OCI-LY1 (cell line): ENCODE measurements at regions not wholly inside any gene's neighbourhood (a gene's known extent, or its start where the extent isn't known, plus 50 kb on each side); places are given as distances from the start of the nearest gene placed in this dataset.

Source experiments
- H2AFZ ChIP-seq: fragments of 200-600 bp; sonication (generic), shearing (Covaris generic); 2 replicates; pipeline ENCODE4 v1.6.0; 2014; ENCODE audit warnings: antibody characterized with exemption, mild to moderate bottlenecking, low read length
- H3F3A ChIP-seq: fragments of 200-600 bp; sonication (generic), shearing (Covaris generic); 2 replicates; pipeline ENCODE4 v1.6.0; 2014; ENCODE audit warnings: mild to moderate bottlenecking, antibody characterized with exemption, low read length, moderate library complexity; ENCODE audit not compliant: insufficient read depth
- H3K27ac ChIP-seq: fragments of 200-600 bp; sonication (generic); 2 replicates; pipeline ENCODE4 v1.5.1; 2014; ENCODE audit warnings: low read length, mixed run types, mild to moderate bottlenecking, low read depth; ENCODE audit not compliant: poor library complexity, severe bottlenecking
- H3K27me3 ChIP-seq: fragments of 200-600 bp; sonication (generic); 2 replicates; pipeline ENCODE4 v1.6.0; 2014; ENCODE audit warnings: antibody characterized with exemption, mild to moderate bottlenecking, low read length, moderate library complexity; ENCODE audit not compliant: insufficient read depth
- H3K36me3 ChIP-seq: fragments of 200-600 bp; sonication (generic); 2 replicates; pipeline ENCODE4 v1.6.1; 2014; ENCODE audit warnings: mild to moderate bottlenecking, antibody characterized with exemption, low read length, moderate library complexity, mixed read lengths; ENCODE audit not compliant: insufficient read depth
- H3K4me1 ChIP-seq: fragments of 200-600 bp; sonication (generic); 2 replicates; pipeline ENCODE4 v1.5.1; 2014; ENCODE audit warnings: mild to moderate bottlenecking, low read length, moderate library complexity; ENCODE audit not compliant: insufficient read depth, severe bottlenecking
- H3K4me2 ChIP-seq: fragments of 200-600 bp; sonication (generic), shearing (Covaris generic); 2 replicates; pipeline ENCODE4 v1.6.1; 2014; ENCODE audit warnings: low read length
- H3K4me3 ChIP-seq: fragments of 200-600 bp; sonication (generic); 2 replicates; pipeline ENCODE4 v1.5.1; 2014; ENCODE audit warnings: low read length, low read depth, mild to moderate bottlenecking, mixed read lengths; ENCODE audit not compliant: poor library complexity, severe bottlenecking
- H3K79me2 ChIP-seq: fragments of 200-600 bp; shearing (Covaris generic); 2 replicates; pipeline ENCODE4 v1.6.1; 2016; ENCODE audit warnings: mixed run types, low read length, mixed read lengths; ENCODE audit not compliant: insufficient read depth
- H3K9ac ChIP-seq: fragments of 200-600 bp; sonication (generic), shearing (Covaris generic); 2 replicates; pipeline ENCODE4 v1.6.1; 2014; ENCODE audit warnings: mild to moderate bottlenecking, low read length, mixed read lengths
- H3K9me2 ChIP-seq: fragments of 200-600 bp; sonication (generic), shearing (Covaris generic); 2 replicates; pipeline ENCODE4 v1.6.1; 2014; ENCODE audit warnings: low read depth, mild to moderate bottlenecking, low read length, mixed read lengths
- H3K9me3 ChIP-seq: fragments of 200-600 bp; shearing (Covaris generic); 2 replicates; pipeline ENCODE4 v1.6.1; 2014; ENCODE audit warnings: low read length, mixed read lengths
- H4K20me1 ChIP-seq: fragments of 200-600 bp; sonication (generic), shearing (Covaris generic); 2 replicates; pipeline ENCODE4 v1.6.0; 2016; ENCODE audit warnings: mild to moderate bottlenecking, low read length; ENCODE audit not compliant: insufficient read depth
- EZH2 ChIP-seq: fragments of 200-600 bp; sonication (generic), shearing (Covaris generic); IDR thresholded peaks from 2 replicates; pipeline ENCODE4 v1.8.0; 2017; ENCODE audit warnings: borderline replicate concordance, mixed run types, mild to moderate bottlenecking, antibody characterized with exemption, low read length, moderate library complexity, mixed read lengths
- TF ChIP-seq, protein P1 (sequence below): fragments of 200-600 bp; sonication (generic), shearing (Covaris generic); IDR thresholded peaks from 2 replicates; pipeline ENCODE4 v1.5.1; 2017; ENCODE audit warnings: mild to moderate bottlenecking, antibody characterized with exemption, low read length, moderate library complexity, mixed read lengths

DNA sequence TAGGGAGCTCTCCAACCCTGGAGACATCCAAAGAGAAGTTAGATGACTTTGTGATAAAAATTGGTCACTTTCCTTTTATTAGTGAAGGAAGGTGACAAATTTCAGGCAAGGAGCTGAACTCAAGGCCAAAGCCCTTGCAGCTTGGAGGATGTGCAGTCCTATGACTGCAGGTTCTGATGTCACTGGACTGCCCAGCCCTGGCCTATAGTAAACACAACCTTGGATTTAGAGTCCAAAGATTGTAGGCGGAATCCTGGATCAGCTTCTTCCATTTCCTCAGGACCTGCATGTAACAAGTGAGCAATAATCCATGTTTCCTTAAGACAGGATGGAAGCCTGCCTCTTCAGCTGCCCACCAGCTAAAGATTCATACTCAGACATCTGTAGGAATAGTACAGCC, 169.3 kb upstream of the ZC3H12A start:
- Histone ChIP-seq H3K9me2 (no peaks in the 10 kb centered on the region), H3K36me3 (no peaks in the 10 kb centered on the region), H3K27me3 (no peaks in the 10 kb centered on the region; the same call in 1 of the 2 replicates), H2AFZ (no peak overlapping the region), H3K4me1 (no peaks in the 10 kb centered on the region), H3K9me3 (no peaks in the 10 kb centered on the region), H3K4me2 (no peak overlapping the region), H3K79me2 (no peaks in the 10 kb centered on the region), H3K4me3 (no peak overlapping the region), H3F3A (no peaks in the 10 kb centered on the region), H3K9ac (no peak overlapping the region), H3K27ac (no peak overlapping the region), H4K20me1 (no peaks in the 10 kb centered on the region)
- TF ChIP-seq, protein P1, sequence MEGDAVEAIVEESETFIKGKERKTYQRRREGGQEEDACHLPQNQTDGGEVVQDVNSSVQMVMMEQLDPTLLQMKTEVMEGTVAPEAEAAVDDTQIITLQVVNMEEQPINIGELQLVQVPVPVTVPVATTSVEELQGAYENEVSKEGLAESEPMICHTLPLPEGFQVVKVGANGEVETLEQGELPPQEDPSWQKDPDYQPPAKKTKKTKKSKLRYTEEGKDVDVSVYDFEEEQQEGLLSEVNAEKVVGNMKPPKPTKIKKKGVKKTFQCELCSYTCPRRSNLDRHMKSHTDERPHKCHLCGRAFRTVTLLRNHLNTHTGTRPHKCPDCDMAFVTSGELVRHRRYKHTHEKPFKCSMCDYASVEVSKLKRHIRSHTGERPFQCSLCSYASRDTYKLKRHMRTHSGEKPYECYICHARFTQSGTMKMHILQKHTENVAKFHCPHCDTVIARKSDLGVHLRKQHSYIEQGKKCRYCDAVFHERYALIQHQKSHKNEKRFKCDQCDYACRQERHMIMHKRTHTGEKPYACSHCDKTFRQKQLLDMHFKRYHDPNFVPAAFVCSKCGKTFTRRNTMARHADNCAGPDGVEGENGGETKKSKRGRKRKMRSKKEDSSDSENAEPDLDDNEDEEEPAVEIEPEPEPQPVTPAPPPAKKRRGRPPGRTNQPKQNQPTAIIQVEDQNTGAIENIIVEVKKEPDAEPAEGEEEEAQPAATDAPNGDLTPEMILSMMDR: no peak
- TF ChIP-seq EZH2: no peak

DNA sequence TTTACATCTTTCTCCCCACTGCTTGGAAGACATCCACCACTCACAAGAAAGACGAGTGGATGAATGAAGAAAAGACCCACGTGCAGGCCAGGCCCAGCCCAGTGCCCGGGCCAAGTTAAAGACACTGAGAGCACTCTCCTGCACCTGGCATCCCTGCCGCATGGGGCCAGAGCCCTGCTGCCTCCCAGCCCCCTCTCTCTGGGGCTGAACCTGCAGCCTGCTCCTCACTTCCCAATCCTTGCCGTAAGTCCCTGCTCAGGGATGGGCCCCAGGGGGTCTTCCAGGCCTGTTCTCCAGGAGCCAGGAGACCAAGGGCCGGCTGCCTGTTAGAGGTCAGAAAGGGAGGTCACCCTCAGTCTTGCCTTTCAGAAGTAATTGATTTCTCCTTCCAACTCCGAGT, 168.5 kb upstream of the ZC3H12A start:
- Histone ChIP-seq H3K27ac (no peak overlapping the region), H3K4me3 (no peak overlapping the region), H3K9ac (no peak overlapping the region), H3F3A (no peaks in the 10 kb centered on the region), H3K4me1 (no peaks in the 10 kb centered on the region), H2AFZ (no peak overlapping the region), H3K9me3 (no peaks in the 10 kb centered on the region), H3K4me2 (no peak overlapping the region), H3K36me3 (no peaks in the 10 kb centered on the region), H4K20me1 (no peaks in the 10 kb centered on the region), H3K27me3 (no peaks in the 10 kb centered on the region; the same call in 1 of the 2 replicates), H3K79me2 (no peaks in the 10 kb centered on the region), H3K9me2 (no peaks in the 10 kb centered on the region)
- no peak for TF ChIP-seq EZH2
- TF ChIP-seq, protein P1: no peak

DNA sequence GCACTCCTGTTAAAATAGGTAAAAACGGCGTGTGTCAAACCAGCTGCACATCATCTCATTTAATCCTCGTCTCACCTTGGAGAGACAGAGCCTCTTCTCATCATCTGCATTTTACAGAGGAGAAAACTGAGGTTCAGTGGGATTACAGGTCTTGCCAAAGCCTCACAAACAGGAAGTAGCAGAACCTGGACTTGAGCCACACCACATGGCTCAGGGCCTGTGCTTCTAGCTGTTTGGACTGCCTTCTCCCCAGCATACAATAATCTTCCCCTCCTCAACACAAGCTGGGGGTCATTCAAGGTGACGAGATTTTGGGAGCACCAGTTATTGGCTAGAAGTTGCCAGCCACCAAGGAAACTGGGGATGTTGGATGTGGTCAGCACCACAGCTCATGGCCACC, 167.9 kb upstream of the ZC3H12A start:
- TF ChIP-seq, protein P1: no peak
- TF ChIP-seq EZH2: no peak
- Histone ChIP-seq H3K4me3 (no peak overlapping the region), H3K27me3 (no peaks in the 10 kb centered on the region; the same call in 1 of the 2 replicates), H3K4me2 (no peak overlapping the region), H3K27ac (no peak overlapping the region), H2AFZ (no peak overlapping the region), H3K79me2 (no peaks in the 10 kb centered on the region), H3K9ac (no peak overlapping the region), H4K20me1 (no peaks in the 10 kb centered on the region), H3K4me1 (no peaks in the 10 kb centered on the region), H3K36me3 (no peaks in the 10 kb centered on the region), H3F3A (no peaks in the 10 kb centered on the region), H3K9me2 (no peaks in the 10 kb centered on the region), H3K9me3 (no peaks in the 10 kb centered on the region)
